AG09319 (cell line): ENCODE measurements at regions not wholly inside any gene's neighbourhood (a gene's known extent, or its start where the extent isn't known, plus 50 kb on each side); places are given as distances from the start of the nearest gene placed in this dataset.
A peak's percentile ranks its signal among the peaks of the same experiment; 100 is the strongest.

Experiments
- DNase-seq: peaks from one replicate; pipeline ENCODE4 v3.0.0-alpha.2; 2010; ENCODE audit warnings: low read depth; ENCODE audit errors: extremely low read depth
- TF ChIP-seq, protein P1 (sequence below): IDR thresholded peaks from 2 replicates; pipeline ENCODE4 v1.5.1; 2011; ENCODE audit warnings: low read depth, mild to moderate bottlenecking, inconsistent platforms, low read length, moderate library complexity

DNA sequence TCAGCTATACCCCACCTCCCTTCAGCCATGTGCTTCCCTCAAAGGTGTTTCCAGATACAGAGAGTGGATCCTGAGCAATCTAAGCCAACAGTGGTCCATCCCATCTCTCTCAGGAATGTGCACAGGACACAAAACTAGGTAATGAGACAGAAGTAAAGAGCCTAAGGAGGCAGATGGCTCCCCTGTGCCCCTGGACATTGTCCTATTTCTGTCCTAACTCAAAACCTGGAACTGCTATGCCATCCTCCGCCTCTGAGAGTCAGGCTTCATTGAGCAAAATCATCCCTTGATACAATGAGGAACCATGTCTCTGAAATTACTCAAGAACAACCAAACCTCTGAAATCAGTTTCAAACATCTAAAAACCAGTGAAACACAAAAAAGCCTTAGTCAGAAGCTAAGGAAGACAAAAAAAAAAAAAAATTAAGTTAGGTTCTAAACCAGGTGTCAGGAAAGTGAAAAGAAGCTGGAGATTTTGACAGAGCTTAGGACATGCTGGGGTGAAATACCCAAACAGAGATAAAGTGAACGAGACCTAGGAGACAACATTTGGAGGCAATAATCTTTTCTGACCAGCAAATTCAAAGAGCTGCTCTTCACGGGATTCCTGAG lies 200.3 kb upstream of the PLEKHG7 start:
- no peak for DNase-seq
- TF ChIP-seq, protein P1, sequence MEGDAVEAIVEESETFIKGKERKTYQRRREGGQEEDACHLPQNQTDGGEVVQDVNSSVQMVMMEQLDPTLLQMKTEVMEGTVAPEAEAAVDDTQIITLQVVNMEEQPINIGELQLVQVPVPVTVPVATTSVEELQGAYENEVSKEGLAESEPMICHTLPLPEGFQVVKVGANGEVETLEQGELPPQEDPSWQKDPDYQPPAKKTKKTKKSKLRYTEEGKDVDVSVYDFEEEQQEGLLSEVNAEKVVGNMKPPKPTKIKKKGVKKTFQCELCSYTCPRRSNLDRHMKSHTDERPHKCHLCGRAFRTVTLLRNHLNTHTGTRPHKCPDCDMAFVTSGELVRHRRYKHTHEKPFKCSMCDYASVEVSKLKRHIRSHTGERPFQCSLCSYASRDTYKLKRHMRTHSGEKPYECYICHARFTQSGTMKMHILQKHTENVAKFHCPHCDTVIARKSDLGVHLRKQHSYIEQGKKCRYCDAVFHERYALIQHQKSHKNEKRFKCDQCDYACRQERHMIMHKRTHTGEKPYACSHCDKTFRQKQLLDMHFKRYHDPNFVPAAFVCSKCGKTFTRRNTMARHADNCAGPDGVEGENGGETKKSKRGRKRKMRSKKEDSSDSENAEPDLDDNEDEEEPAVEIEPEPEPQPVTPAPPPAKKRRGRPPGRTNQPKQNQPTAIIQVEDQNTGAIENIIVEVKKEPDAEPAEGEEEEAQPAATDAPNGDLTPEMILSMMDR: peak; percentile 1; the same call in 1 of the 2 replicates

GRCh38 chr12:92496790-92497189 lies 206.0 kb upstream of the PLEKHG7 start:
- TF ChIP-seq, protein P1: no peak
- no peak for DNase-seq

GRCh38 chr12:92495108-92495507 lies 207.7 kb upstream of the PLEKHG7 start:
- no peak for DNase-seq
- TF ChIP-seq, protein P1: no peak

- TF ChIP-seq, protein P1: no peak
- DNase-seq: no peak
Measured at GRCh38 chr12:92493816-92494215, 209.0 kb upstream of the PLEKHG7 start.

- TF ChIP-seq, protein P1: no peak
- DNase-seq: no peak
Measured at GRCh38 chr12:92492995-92493394, 209.8 kb upstream of the PLEKHG7 start.

GRCh38 chr12:92492291-92492690 lies 210.5 kb upstream of the PLEKHG7 start:
- TF ChIP-seq, protein P1: no peak
- no peak for DNase-seq

DNA sequence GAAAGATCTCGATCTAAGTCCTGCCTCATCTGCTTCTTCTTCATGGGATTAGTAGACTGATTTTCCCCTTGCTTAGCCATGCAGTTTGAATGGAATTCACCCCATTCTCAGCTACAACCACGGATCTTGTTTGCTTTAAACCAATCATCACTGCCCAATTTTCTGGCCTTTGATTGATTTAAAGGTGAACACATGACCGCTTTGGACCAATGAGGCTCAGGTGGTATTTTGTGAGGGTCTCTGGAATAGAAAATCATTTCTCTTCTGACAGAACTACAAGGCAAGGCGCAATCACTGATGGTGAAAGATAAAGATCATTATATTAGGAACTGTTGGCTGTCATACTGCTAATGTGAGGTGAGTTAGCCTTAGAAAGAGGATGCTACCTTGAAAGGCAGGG lies 213.0 kb upstream of the PLEKHG7 start:
- DNase-seq: no peak
- TF ChIP-seq, protein P1: no peak
